ENCODE measurements at regions not wholly inside any gene's neighbourhood (a gene's known extent, or its start where the extent isn't known, plus 50 kb on each side); places are given as distances from the start of the nearest gene placed in this dataset.

DNA sequence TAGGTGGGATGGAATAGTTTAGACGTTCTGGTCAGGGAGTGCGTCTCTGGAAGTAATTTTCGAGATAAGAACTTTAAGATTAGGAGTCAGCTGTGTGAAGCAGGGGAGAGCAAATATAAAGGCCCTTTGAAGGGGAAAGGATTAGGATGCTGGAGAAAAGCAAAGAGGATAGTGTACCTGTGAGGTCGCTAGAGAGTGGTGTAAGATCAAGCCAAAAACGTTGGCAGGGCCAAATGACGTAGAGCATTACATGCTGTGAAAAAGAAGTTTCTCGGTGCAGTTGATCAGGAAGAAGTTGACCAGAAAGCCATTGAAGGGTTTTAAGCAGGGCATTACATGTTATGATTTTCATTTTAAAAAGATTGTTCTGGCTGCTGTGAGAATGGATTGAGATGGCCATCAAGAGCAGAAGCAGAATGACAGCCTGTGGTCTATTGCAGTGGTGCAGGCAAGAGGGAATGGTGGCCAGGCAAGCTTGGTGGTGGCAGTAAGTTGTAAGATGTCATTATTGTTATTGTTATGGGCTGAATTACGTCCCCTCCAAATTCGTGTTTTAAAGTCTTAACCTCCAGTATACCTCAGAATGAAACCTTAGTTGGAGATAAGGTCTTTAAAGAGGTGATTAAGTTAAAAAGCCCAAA lies 113.6 kb upstream of the KIF26B start:
- H3K27ac ChIP-seq: no peak overlapping the region
- no peak overlapping the region for H3K4me2 ChIP-seq (ENCODE audit: low read length)
- no peaks in the 10 kb centered on the region for H3K79me2 ChIP-seq
- no peaks in the 10 kb centered on the region for H3K27me3 ChIP-seq (ENCODE audit: control insufficient read depth, insufficient read depth, low read length)
- H3K4me1 ChIP-seq: peaks cover 3% of the 10 kb centered on the region
- TF ChIP-seq, protein P1, sequence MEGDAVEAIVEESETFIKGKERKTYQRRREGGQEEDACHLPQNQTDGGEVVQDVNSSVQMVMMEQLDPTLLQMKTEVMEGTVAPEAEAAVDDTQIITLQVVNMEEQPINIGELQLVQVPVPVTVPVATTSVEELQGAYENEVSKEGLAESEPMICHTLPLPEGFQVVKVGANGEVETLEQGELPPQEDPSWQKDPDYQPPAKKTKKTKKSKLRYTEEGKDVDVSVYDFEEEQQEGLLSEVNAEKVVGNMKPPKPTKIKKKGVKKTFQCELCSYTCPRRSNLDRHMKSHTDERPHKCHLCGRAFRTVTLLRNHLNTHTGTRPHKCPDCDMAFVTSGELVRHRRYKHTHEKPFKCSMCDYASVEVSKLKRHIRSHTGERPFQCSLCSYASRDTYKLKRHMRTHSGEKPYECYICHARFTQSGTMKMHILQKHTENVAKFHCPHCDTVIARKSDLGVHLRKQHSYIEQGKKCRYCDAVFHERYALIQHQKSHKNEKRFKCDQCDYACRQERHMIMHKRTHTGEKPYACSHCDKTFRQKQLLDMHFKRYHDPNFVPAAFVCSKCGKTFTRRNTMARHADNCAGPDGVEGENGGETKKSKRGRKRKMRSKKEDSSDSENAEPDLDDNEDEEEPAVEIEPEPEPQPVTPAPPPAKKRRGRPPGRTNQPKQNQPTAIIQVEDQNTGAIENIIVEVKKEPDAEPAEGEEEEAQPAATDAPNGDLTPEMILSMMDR (IDR thresholded peaks at IDR 0.05): no peak
- no peaks in the 10 kb centered on the region for H3K36me3 ChIP-seq (ENCODE audit: control insufficient read depth, insufficient read depth, low read length)
- no peaks in the 10 kb centered on the region for H3K9me3 ChIP-seq (ENCODE audit: control insufficient read depth, low read length)
- H2AFZ ChIP-seq: no peak overlapping the region
- H3K9ac ChIP-seq: no peak overlapping the region
- no peak overlapping the region for H3K4me3 ChIP-seq (ENCODE audit: low read depth, low read length)

DNA sequence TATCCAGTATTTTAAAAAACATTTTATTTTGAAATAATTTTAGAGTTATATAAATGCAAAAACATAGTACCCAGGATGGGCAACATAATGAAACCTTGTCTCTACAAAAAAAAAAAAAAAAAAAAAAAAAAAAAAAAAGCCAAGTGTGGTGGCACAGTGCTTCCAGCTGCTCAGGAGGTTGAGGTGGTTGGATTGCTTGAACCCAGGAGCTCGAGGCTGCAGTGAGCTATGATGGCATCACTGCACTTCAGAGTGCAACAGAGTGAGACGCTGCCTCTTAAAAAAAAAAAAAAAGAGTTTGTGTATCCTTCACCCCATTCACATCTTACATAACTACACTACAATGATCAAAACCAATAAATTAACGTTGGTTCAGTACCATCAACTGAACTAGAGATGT lies 115.6 kb upstream of the KIF26B start:
- H3K79me2 ChIP-seq: no peaks in the 10 kb centered on the region
- no peaks in the 10 kb centered on the region for H3K36me3 ChIP-seq (ENCODE audit: control insufficient read depth, insufficient read depth, low read length)
- peaks cover 3% of the 10 kb centered on the region for H3K4me1 ChIP-seq
- no peaks in the 10 kb centered on the region for H3K9me3 ChIP-seq (ENCODE audit: control insufficient read depth, low read length)
- no peak overlapping the region for H3K4me2 ChIP-seq (ENCODE audit: low read length)
- H3K27ac ChIP-seq: no peak overlapping the region
- TF ChIP-seq, protein P1 (IDR thresholded peaks at IDR 0.05): no peak
- H3K4me3 ChIP-seq (ENCODE audit: low read depth, low read length): no peak overlapping the region
- no peak overlapping the region for H3K9ac ChIP-seq
- no peak overlapping the region for H2AFZ ChIP-seq
- H3K27me3 ChIP-seq (ENCODE audit: control insufficient read depth, insufficient read depth, low read length): no peaks in the 10 kb centered on the region

DNA sequence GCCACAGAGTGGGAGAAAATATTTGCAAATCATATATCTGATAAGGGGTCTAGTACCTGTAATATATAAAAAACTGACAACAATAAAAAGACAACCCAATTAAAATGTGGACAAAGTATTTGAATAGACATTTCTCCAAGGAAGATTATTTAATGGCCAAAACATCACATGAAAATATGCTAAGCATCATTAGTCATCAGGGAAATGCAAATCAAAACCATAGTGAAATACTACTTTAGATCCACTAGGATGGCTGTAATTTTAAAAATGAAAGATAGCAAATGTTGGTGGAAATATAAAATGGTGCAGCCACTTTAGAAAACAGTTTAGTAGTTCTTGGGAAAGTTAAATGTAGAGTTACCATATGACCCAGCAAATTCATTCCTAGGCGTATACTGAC lies 118.7 kb upstream of the KIF26B start:
- Histone ChIP-seq H2AFZ (no peak overlapping the region), H3K27me3 (ENCODE audit: control insufficient read depth, insufficient read depth, low read length) (no peaks in the 10 kb centered on the region), H3K79me2 (no peaks in the 10 kb centered on the region), H3K27ac (no peak overlapping the region), H3K4me3 (ENCODE audit: low read depth, low read length) (no peak overlapping the region), H3K9me3 (ENCODE audit: control insufficient read depth, low read length) (no peaks in the 10 kb centered on the region), H3K4me2 (ENCODE audit: low read length) (no peak overlapping the region), H3K36me3 (ENCODE audit: control insufficient read depth, insufficient read depth, low read length) (no peaks in the 10 kb centered on the region), H3K4me1 (no peaks in the 10 kb centered on the region), H3K9ac (no peak overlapping the region)
- TF ChIP-seq, protein P1 (IDR thresholded peaks at IDR 0.05): no peak

DNA sequence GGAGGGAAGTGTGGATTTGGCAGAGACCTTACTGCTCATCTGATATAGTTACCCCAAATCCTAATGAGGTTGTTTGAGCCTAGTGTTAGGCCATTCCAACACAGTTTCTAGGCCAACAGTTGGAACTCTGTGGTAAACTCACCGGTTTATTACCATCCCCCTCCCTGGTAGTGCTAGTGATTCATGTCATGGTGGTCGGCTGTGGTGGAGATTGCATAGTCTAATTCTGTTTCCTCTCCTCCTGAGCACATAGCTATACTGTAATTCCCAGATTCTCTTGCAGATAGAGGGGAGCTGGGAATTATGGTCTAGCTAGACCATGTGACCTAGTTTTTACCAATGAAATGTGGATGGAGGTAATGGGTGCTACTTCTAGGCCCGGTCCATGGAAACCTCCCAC lies 123.7 kb upstream of the KIF26B start:
- H2AFZ ChIP-seq: no peak overlapping the region

More for the DNA sequence above, 123.7 kb upstream of the KIF26B start:
- Histone ChIP-seq H3K79me2 (no peaks in the 10 kb centered on the region), H3K4me3 (ENCODE audit: low read depth, low read length) (no peak overlapping the region), H3K27me3 (ENCODE audit: control insufficient read depth, insufficient read depth, low read length) (no peaks in the 10 kb centered on the region), H3K27ac (no peak overlapping the region), H3K9ac (no peak overlapping the region), H3K9me3 (ENCODE audit: control insufficient read depth, low read length) (no peaks in the 10 kb centered on the region), H3K4me1 (no peaks in the 10 kb centered on the region), H3K36me3 (ENCODE audit: control insufficient read depth, insufficient read depth, low read length) (no peaks in the 10 kb centered on the region), H3K4me2 (ENCODE audit: low read length) (no peak overlapping the region)
- TF ChIP-seq, protein P1 (IDR thresholded peaks at IDR 0.05): no peak

Data from parathyroid adenoma (tissue), 2 donors.